Calu3 (cell line): ENCODE measurements at regions not wholly inside any gene's neighbourhood (a gene's known extent, or its start where the extent isn't known, plus 50 kb on each side); places are given as distances from the start of the nearest gene placed in this dataset.

Experiments used
- BruUV-seq: library from RNA; stranded (reverse); fragments of 400-500 nt; replicated peaks from 2 replicates; lab custom pipeline; 2021; lab: Mats Ljungman, UMichigan
- CTCF ChIA-PET: fragments of 300-600 bp; sonication (Branson Sonifier 250); formaldehyde crosslinking; loops from one replicate; lab custom pipeline; 2022; ENCODE audit warnings: antibody characterized with exemption; lab: Charles Lee
- DNase-seq: peaks from one replicate; pipeline ENCODE4 v3.0.0; 2022
- H3K27ac Mint-ChIP-seq: one replicate; pipeline ENCODE4 v1.8.0; 2022; ENCODE audit warnings: mixed read lengths; ENCODE audit not compliant: unreplicated experiment
- H3K27me3 Mint-ChIP-seq: one replicate; pipeline ENCODE4 v1.8.0; 2022; ENCODE audit warnings: mixed read lengths; ENCODE audit not compliant: unreplicated experiment
- H3K36me3 Mint-ChIP-seq: one replicate; pipeline ENCODE4 v1.8.0; 2022; ENCODE audit warnings: mild to moderate bottlenecking, moderate library complexity, mixed read lengths; ENCODE audit not compliant: insufficient read depth, unreplicated experiment
- H3K4me1 Mint-ChIP-seq: one replicate; pipeline ENCODE4 v1.8.0; 2022; ENCODE audit warnings: mild to moderate bottlenecking, low read depth, mixed read lengths; ENCODE audit not compliant: unreplicated experiment
- H3K4me3 Mint-ChIP-seq: one replicate; pipeline ENCODE4 v1.8.0; 2022; ENCODE audit warnings: mild to moderate bottlenecking, low read depth, moderate library complexity, mixed read lengths; ENCODE audit not compliant: unreplicated experiment
- H3K9me3 Mint-ChIP-seq: one replicate; pipeline ENCODE4 v1.8.0; 2022; ENCODE audit warnings: low read depth, mixed read lengths; ENCODE audit not compliant: unreplicated experiment
- intact Hi-C: fragments of 100-400 bp; cut with micrococcal nuclease; formaldehyde crosslinking; loops from one replicate; pipeline ENCODE4 v1.10.0; 2022; ENCODE audit not compliant: unreplicated experiment
- TF ChIP-seq, protein P1 (sequence below): fragments of 200-600 bp; IDR thresholded peaks from one replicate; pipeline ENCODE4 v1.8.0; 2022; ENCODE audit warnings: antibody characterized with exemption; ENCODE audit not compliant: unreplicated experiment

DNA sequence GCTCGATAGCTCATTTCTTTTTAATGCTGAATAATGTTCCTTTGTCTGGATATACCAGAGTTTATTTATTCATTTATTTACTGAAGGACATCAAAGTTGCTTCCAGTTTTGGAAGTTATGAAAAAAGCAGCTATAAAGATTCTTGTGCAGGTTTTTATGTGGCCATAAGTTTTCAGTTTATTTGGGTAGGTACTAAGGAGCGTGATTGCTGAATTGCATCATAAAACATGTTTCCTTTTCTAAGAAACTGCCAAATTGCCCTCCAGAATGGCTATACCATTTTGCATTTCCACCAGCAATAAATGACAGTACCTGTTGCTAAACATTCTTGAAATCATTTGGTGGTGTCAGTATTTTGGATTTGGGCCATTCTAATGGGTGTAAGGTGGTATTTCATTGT, 1067.7 kb upstream of the SPRY2 start:
- H3K27me3 Mint-ChIP-seq, result no peaks in the 10 kb centered on the region
- H3K4me3 Mint-ChIP-seq, result no peak overlapping the region
- no peaks in the 10 kb centered on the region for H3K36me3 Mint-ChIP-seq
- TF ChIP-seq, protein P1, sequence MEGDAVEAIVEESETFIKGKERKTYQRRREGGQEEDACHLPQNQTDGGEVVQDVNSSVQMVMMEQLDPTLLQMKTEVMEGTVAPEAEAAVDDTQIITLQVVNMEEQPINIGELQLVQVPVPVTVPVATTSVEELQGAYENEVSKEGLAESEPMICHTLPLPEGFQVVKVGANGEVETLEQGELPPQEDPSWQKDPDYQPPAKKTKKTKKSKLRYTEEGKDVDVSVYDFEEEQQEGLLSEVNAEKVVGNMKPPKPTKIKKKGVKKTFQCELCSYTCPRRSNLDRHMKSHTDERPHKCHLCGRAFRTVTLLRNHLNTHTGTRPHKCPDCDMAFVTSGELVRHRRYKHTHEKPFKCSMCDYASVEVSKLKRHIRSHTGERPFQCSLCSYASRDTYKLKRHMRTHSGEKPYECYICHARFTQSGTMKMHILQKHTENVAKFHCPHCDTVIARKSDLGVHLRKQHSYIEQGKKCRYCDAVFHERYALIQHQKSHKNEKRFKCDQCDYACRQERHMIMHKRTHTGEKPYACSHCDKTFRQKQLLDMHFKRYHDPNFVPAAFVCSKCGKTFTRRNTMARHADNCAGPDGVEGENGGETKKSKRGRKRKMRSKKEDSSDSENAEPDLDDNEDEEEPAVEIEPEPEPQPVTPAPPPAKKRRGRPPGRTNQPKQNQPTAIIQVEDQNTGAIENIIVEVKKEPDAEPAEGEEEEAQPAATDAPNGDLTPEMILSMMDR, result no peak
- CTCF ChIA-PET, result no interaction called here
- DNase-seq, result no peak
- peaks cover 8% of the 10 kb centered on the region for H3K4me1 Mint-ChIP-seq
- intact Hi-C loops, result no loop called here
- no TSS peak for BruUV-seq
- no peak overlapping the region for H3K27ac Mint-ChIP-seq
- no peaks in the 10 kb centered on the region for H3K9me3 Mint-ChIP-seq

DNA sequence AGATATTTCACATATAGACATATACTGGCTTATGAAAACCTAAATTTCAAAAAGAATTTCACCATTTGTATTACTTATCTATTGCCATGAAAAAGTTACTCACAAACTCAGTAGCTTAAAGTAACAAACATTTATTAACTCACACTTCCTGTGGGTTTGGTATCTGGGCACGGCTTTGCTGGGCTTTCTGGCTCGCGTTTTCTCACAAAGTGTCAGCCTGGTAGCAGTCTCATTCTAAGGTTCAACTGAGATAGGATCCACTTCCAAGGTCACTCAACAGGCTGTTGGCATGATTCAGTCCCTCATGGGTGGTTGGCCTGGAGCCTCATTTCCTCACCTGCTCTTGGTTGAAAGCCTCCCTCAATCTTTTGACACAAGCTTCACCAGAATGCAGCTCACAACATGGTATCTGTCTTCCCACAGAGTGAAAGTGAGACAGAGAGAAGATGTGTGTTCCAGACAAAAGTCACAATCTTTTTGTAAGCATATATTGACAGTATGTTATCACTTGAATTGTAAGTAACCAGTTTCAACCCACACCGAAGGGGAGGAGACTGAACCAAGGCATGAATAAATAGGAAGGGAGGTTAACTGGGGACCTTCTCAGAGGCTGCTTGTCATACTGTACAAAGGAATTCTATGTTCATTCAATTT, 1065.8 kb upstream of the SPRY2 start:
- Mint-ChIP-seq H3K36me3 (no peaks in the 10 kb centered on the region), H3K9me3 (no peaks in the 10 kb centered on the region)
- CTCF ChIA-PET, result no interaction called here

GRCh38 chr13:81406022-81406421, 1065.1 kb upstream of the SPRY2 start:
- no peak overlapping the region for H3K27ac Mint-ChIP-seq
- intact Hi-C loops, result no loop called here
- no peak overlapping the region for H3K4me3 Mint-ChIP-seq
- peaks cover 8% of the 10 kb centered on the region for H3K4me1 Mint-ChIP-seq
- no TSS peak for BruUV-seq
- TF ChIP-seq, protein P1, result no peak
- no peaks in the 10 kb centered on the region for H3K36me3 Mint-ChIP-seq
- H3K9me3 Mint-ChIP-seq, result no peaks in the 10 kb centered on the region
- H3K27me3 Mint-ChIP-seq, result no peaks in the 10 kb centered on the region
- CTCF ChIA-PET, result interaction anchor here (0.6 kb wide), 1 partner anchor 110 kb away, joined by 3 read pairs; no protein-coding TSS in a partner anchor
- DNase-seq, result no peak

More for the DNA sequence above, 1065.8 kb upstream of the SPRY2 start:
- Mint-ChIP-seq H3K27ac (peak overlapping the region; percentile 60), H3K4me3 (no peak overlapping the region), H3K27me3 (no peaks in the 10 kb centered on the region), H3K4me1 (peaks cover 8% of the 10 kb centered on the region)
- TF ChIP-seq, protein P1, result no peak
- BruUV-seq, result no TSS peak
- DNase-seq, result peak; percentile 0
- intact Hi-C loops, result no loop called here

DNA sequence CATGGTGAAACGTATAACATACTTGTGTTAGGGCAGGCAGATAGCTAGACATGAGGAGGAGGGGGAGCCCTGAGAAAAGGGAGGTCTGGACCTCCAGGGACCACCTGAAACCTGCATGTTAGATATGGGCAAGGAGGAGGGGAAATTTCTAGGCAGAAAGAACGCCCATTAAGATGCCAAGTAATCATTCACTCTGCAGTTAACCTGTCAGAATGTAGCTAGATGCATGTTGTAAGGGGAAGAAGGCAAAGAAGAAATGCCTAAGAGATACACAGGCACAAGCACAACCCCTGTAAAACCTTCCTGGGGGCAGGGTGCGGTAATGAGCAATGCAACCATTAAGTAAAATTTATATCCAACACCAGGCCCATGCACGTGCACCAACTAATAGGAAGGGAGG, 1055.3 kb upstream of the SPRY2 start:
- no TSS peak for BruUV-seq
- TF ChIP-seq, protein P1, result no peak
- Mint-ChIP-seq H3K27ac (no peak overlapping the region), H3K27me3 (no peaks in the 10 kb centered on the region), H3K4me3 (no peak overlapping the region), H3K9me3 (no peaks in the 10 kb centered on the region), H3K36me3 (no peaks in the 10 kb centered on the region), H3K4me1 (no peaks in the 10 kb centered on the region)
- DNase-seq, result no peak
- intact Hi-C loops, result no loop called here
- CTCF ChIA-PET, result no interaction called here
